DND-41 (cell line): ENCODE measurements at regions not wholly inside any gene's neighbourhood (a gene's known extent, or its start where the extent isn't known, plus 50 kb on each side); places are given as distances from the start of the nearest gene placed in this dataset.

Experiments used
- ATAC-seq: fragments of 200-7000 bp; cut with Tn5 transposase; 3 replicates; pipeline ENCODE4 v1.9.1; 2021; ENCODE audit warnings: low read depth; ENCODE audit not compliant: insufficient read depth
- DNase-seq: peaks from one replicate; pipeline ENCODE4 v3.0.0-alpha.2; 2020
- H2AFZ ChIP-seq: 2 replicates; pipeline ENCODE4 v1.6.0; 2012; ENCODE audit warnings: low read depth, low read length
- H3K27ac ChIP-seq: 2 replicates; pipeline ENCODE4 v1.5.1; 2012; ENCODE audit warnings: low read length, inconsistent platforms
- H3K27me3 ChIP-seq: fragments of 200-600 bp; sonication (generic); 2 replicates; pipeline ENCODE4 v1.6.0; 2012; ENCODE audit warnings: low read length, mild to moderate bottlenecking, inconsistent platforms; ENCODE audit not compliant: insufficient read depth, poor library complexity
- H3K36me3 ChIP-seq: 2 replicates; pipeline ENCODE4 v1.5.1; 2012; ENCODE audit warnings: low read length, inconsistent platforms; ENCODE audit not compliant: insufficient read depth
- H3K4me1 ChIP-seq: 2 replicates; pipeline ENCODE4 v1.5.1; 2012; ENCODE audit warnings: mild to moderate bottlenecking, low read length; ENCODE audit not compliant: insufficient read depth
- H3K4me2 ChIP-seq: 2 replicates; pipeline ENCODE4 v1.6.0; 2012; ENCODE audit warnings: mild to moderate bottlenecking, moderate library complexity, low read length, inconsistent platforms; ENCODE audit not compliant: insufficient read depth
- H3K4me3 ChIP-seq, 2 experiments: fragments of 200-600 bp in 1 of 2; shearing (Covaris generic) in 1 of 2; 2 replicates each; pipeline ENCODE4 v1.5.1; 2012 to 2016; ENCODE audit warnings: inconsistent platforms in 2 of 2, low read length in 2 of 2, mild to moderate bottlenecking in 2 of 2, low read depth in 1 of 2, moderate library complexity in 1 of 2
- H3K79me2 ChIP-seq: 2 replicates; pipeline ENCODE4 v1.6.0; 2012; ENCODE audit warnings: low read length, inconsistent platforms; ENCODE audit not compliant: insufficient read depth
- H3K9ac ChIP-seq: 2 replicates; pipeline ENCODE4 v1.6.0; 2012; ENCODE audit warnings: low read depth, mild to moderate bottlenecking, inconsistent platforms, low read length, moderate library complexity
- H3K9me3 ChIP-seq: 2 replicates; pipeline ENCODE4 v1.5.1; 2012; ENCODE audit warnings: low read length, moderate library complexity, mild to moderate bottlenecking, inconsistent platforms; ENCODE audit not compliant: insufficient read depth, severe bottlenecking
- H4K20me1 ChIP-seq: 2 replicates; pipeline ENCODE4 v1.6.0; 2012; ENCODE audit warnings: low read length; ENCODE audit not compliant: insufficient read depth
- CTCF ChIP-seq: IDR thresholded peaks from 2 replicates; pipeline ENCODE4 v1.5.1; 2012; ENCODE audit warnings: borderline replicate concordance, low read length, moderate library complexity, mild to moderate bottlenecking; ENCODE audit not compliant: poor library complexity, severe bottlenecking; ENCODE audit errors: extremely low read depth
- EZH2 ChIP-seq: IDR thresholded peaks from 3 replicates; pipeline ENCODE4 v1.6.1; 2012; ENCODE audit warnings: borderline replicate concordance, low read depth, mild to moderate bottlenecking, moderate library complexity, low read length, inconsistent platforms; ENCODE audit not compliant: severe bottlenecking

GRCh38 chr2:16228951-16229350 lies 288.6 kb downstream of the MYCN start:
- H4K20me1 ChIP-seq, result no peaks in the 10 kb centered on the region
- H3K4me3 ChIP-seq, result no peak overlapping the region
- TF ChIP-seq CTCF, result no peak
- no peak for TF ChIP-seq EZH2
- no peaks in the 10 kb centered on the region for H3K27me3 ChIP-seq
- no peak overlapping the region for H2AFZ ChIP-seq
- ATAC-seq (no peak), DNase-seq (no peak)
- H3K9ac ChIP-seq, result no peak overlapping the region
- H3K79me2 ChIP-seq, result no peaks in the 10 kb centered on the region
- H3K36me3 ChIP-seq, result no peaks in the 10 kb centered on the region
- H3K4me1 ChIP-seq, result no peaks in the 10 kb centered on the region
- H3K9me3 ChIP-seq, result no peaks in the 10 kb centered on the region
- no peak overlapping the region for H3K27ac ChIP-seq
- H3K4me2 ChIP-seq, result no peak overlapping the region

- no peak for DNase-seq
- Histone ChIP-seq H3K36me3 (no peaks in the 10 kb centered on the region), H3K27ac (no peak overlapping the region), H3K4me2 (no peak overlapping the region), H3K9me3 (no peaks in the 10 kb centered on the region), H4K20me1 (no peaks in the 10 kb centered on the region), H3K4me3 (no peak overlapping the region), H3K4me1 (no peaks in the 10 kb centered on the region), H3K79me2 (no peaks in the 10 kb centered on the region), H3K9ac (no peak overlapping the region), H2AFZ (no peak overlapping the region), H3K27me3 (no peaks in the 10 kb centered on the region)
- TF ChIP-seq EZH2, result no peak
- TF ChIP-seq CTCF, result no peak
- ATAC-seq, result no peak
Observed at GRCh38 chr2:16228471-16228870, 288.1 kb downstream of the MYCN start.

- Histone ChIP-seq H3K4me1 (no peaks in the 10 kb centered on the region), H4K20me1 (no peaks in the 10 kb centered on the region), H3K4me3 (no peak overlapping the region), H3K4me2 (no peak overlapping the region), H3K9ac (no peak overlapping the region), H2AFZ (no peak overlapping the region), H3K36me3 (no peaks in the 10 kb centered on the region), H3K79me2 (no peaks in the 10 kb centered on the region), H3K9me3 (no peaks in the 10 kb centered on the region), H3K27ac (no peak overlapping the region), H3K27me3 (no peaks in the 10 kb centered on the region)
- ATAC-seq, result no peak
- DNase-seq, result no peak
- TF ChIP-seq EZH2 (no peak), CTCF (no peak)
Observed at GRCh38 chr2:16227811-16228462, 287.6 kb downstream of the MYCN start.
